Left kidney (tissue), 1 donor: ENCODE measurements at regions not wholly inside any gene's neighbourhood (a gene's known extent, or its start where the extent isn't known, plus 50 kb on each side); places are given as distances from the start of the nearest gene placed in this dataset.
"Not testable (repeated sequence)": the region's sequence is repeated elsewhere in the genome, so short reads cannot be mapped to it uniquely, and the experiment has no call there.

Experiments
- DNase-seq: peaks from one replicate; pipeline ENCODE4 v3.0.0-alpha.2; 2013

GRCh38 chr1:121443001-121443540 is 258.3 kb downstream of the SRGAP2C start:
- peak; percentile 7 for DNase-seq

- DNase-seq = no peak
These were observed 259.3 kb downstream of the SRGAP2C start for GRCh38 chr1:121444096-121444495.

- DNase-seq = no peak
These were observed 260.9 kb downstream of the SRGAP2C start for GRCh38 chr1:121445679-121446078.

- peak; percentile 7 for DNase-seq
These were observed 262.6 kb downstream of the SRGAP2C start for GRCh38 chr1:121447280-121447923.

- DNase-seq = not testable (repeated sequence)
These were observed 263.3 kb downstream of the SRGAP2C start for GRCh38 chr1:121448064-121448463.

GRCh38 chr1:121448851-121449250 is 264.1 kb downstream of the SRGAP2C start:
- no peak for DNase-seq

GRCh38 chr1:121452484-121452883 is 267.7 kb downstream of the SRGAP2C start:
- no peak for DNase-seq

- peak; percentile 8 for DNase-seq
These were observed 273.7 kb downstream of the SRGAP2C start for GRCh38 chr1:121458291-121459048.

GRCh38 chr1:121459235-121459634 is 274.5 kb downstream of the SRGAP2C start:
- no peak for DNase-seq

- not testable (repeated sequence) for DNase-seq
These were observed 284.6 kb downstream of the SRGAP2C start for GRCh38 chr1:121469395-121469794.

- DNase-seq = not testable (repeated sequence)
These were observed 285.6 kb downstream of the SRGAP2C start for GRCh38 chr1:121470401-121470800.

- no peak for DNase-seq
These were observed 286.7 kb downstream of the SRGAP2C start for GRCh38 chr1:121471523-121471922.

- no peak for DNase-seq
These were observed 287.2 kb downstream of the SRGAP2C start for GRCh38 chr1:121472017-121472416.

- DNase-seq = no peak
These were observed 298.5 kb downstream of the SRGAP2C start for GRCh38 chr1:121483234-121483633.

- no peak for DNase-seq
These were observed 299.2 kb downstream of the SRGAP2C start for GRCh38 chr1:121483961-121484424.

GRCh38 chr1:121494796-121495195 is 310.0 kb downstream of the SRGAP2C start:
- not testable (repeated sequence) for DNase-seq

GRCh38 chr1:121511455-121511854 is 326.7 kb downstream of the SRGAP2C start:
- DNase-seq = not testable (repeated sequence)

GRCh38 chr1:121511876-121512275 is 327.1 kb downstream of the SRGAP2C start:
- DNase-seq = not testable (repeated sequence)

- DNase-seq = no peak
These were observed 330.5 kb downstream of the SRGAP2C start for GRCh38 chr1:121515235-121515634.

GRCh38 chr1:121516234-121516967 is 331.6 kb downstream of the SRGAP2C start:
- DNase-seq = no peak

GRCh38 chr1:121517586-121518230 is 332.9 kb downstream of the SRGAP2C start:
- DNase-seq = no peak

GRCh38 chr1:121518726-121519041 is 333.9 kb downstream of the SRGAP2C start:
- no peak for DNase-seq
